ENCODE measurements at regions not wholly inside any gene's neighbourhood (a gene's known extent, or its start where the extent isn't known, plus 50 kb on each side); places are given as distances from the start of the nearest gene placed in this dataset.
"Not testable (repeated sequence)": the region's sequence is repeated elsewhere in the genome, so short reads cannot be mapped to it uniquely, and the experiment has no call there.

DNA sequence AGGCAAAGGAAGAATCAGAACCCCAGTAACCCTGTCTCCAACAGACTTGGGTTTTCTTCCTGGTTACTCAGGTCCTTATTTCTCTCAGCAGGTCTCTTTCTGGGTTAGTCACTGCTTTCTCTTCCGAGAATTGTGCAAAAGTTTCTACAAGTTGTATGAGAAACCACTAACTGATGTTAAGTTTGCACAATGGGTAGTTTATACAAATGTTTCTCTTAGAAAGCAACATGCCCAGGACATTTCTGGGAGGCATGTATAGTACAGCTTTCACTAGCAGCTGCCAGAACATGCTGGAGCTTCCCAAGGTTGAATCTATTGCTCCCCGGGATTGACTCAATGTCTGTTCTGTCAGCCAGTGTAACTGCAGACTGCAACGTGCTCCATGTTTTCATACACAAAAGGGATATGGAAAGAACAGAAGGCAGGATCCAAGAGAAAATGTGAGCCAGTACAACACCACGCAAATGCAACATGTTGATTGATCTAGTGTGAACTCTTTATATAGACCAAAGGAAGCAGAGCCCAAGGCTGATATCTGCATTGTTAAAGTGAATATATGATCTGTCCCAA is 887.8 kb downstream of the MCTP2 start:
- no peak for DNase-seq (ENCODE audit: insufficient read length, low spot score)
- no peak for FAIRE-seq

DNA sequence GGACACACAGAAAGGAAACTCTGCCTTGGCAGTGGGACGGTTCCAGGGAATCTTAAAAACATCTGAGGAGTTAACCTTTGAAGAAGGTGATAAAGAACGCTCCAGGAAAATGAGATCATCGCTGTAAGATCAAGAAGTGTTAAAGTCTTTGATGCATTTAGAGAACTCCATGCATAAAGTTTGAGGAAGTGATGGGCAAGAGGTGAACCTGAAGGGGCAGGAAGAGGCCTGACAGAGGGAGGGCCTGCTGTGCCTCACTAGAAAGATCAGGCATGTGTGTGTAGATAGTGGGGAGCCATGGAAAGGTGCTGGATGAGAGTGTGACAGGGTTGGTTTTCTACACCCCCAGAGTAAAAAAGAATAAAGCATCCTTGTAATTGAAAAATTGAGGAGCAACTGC is 889.2 kb downstream of the MCTP2 start:
- FAIRE-seq (no peak), DNase-seq (ENCODE audit: insufficient read length, low spot score) (no peak)

DNA sequence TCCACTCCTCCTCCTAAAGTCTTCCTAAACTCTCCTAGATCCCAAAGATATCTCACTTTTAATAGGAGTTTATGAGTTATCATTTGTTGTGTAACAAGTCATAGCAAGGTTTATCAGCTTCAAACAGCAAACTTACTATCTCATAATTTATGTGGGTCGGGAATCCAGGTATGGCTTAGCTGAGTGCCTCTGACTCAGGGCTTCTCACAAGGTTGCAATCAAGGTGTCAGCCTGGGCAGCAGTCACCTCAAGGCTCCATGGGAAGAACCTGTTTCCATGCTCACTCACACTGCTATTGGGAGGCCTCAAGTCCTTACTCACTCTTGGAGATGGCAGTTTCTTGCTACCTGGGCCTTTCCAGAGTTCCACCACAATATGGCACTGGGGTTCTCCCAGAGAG is 889.8 kb downstream of the MCTP2 start:
- DNase-seq (ENCODE audit: insufficient read length, low spot score) (no peak), FAIRE-seq (no peak)

DNA sequence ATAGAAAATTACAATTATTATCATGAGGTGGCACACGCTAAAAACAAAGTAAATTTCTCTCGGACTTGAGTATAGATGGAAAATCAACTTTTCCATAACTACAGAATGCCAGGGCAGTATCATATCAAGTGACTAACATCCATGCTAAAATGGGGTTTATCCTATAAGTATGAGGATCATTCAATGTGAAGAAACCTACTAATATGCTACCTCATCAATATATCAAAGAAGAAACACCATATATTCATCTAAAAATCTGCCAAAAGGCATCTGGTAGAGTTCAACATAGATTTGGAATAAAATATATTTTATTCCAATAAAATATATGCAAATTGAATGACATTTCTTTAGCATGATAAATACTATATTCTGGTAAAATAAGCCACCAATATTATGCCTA is 894.4 kb downstream of the MCTP2 start:
- FAIRE-seq (no peak), DNase-seq (ENCODE audit: insufficient read length, low spot score) (no peak)

DNA sequence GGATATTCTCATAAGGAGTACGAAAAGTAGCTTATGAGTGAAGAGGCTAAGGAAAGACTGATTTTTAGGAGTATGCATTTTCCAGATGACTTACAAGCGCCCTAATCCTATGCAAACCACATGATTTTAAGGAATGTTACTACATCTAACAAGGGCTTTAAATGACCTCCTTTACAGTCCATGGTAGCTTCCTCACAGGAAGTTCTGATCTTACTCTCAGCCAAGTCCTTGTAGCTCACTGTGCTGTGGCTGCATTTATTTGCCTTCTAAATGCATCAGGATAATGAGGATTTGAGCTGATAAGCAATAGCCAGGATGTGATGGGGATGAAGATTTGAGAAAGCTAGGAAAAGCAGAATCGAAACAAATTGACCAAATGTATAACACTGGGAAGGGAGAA is 896.0 kb downstream of the MCTP2 start:
- FAIRE-seq (no peak), DNase-seq (ENCODE audit: insufficient read length, low spot score) (no peak)

DNA sequence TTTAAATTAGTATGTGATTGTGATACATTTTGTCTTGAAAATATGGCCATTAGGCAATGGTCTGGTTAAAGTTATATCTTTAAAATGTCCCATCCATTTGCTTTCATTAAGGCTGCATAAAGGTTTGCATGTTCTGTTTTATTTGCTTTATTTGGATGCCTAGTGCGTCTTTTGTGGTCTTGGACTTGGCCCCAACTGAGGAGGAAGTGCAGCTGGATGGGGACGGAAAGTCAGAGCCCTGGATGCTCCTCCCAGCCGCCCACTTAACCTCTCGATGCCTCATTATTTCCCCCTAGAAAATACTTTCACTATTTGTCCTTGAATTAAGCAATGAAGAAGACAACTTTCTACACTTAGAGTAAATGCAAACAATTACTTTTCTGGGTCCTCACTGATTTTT is 898.2 kb downstream of the MCTP2 start:
- FAIRE-seq (no peak), DNase-seq (ENCODE audit: insufficient read length, low spot score) (no peak)

DNA sequence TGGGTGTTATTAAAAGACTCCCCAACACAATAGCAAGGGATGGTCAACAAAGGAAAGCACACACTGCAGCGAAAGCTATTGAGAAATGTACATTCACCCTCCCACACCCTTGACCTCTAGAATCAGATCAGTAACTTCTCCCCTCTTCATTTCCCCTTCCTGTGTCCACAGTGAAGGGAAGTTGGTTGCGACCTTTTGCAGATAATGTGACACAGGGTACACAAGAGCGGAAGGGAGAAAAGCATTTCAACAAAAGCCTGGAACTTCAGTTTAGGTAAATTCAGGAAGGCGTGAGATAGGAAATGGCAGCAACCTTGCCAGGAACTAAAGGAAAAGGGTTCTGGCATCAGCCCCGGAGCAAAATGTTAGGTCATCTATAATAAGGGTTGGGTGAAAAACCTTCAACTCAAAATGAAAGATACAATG is 899.8 kb downstream of the MCTP2 start:
- FAIRE-seq: no peak
- no peak for DNase-seq (ENCODE audit: insufficient read length, low spot score)

DNA sequence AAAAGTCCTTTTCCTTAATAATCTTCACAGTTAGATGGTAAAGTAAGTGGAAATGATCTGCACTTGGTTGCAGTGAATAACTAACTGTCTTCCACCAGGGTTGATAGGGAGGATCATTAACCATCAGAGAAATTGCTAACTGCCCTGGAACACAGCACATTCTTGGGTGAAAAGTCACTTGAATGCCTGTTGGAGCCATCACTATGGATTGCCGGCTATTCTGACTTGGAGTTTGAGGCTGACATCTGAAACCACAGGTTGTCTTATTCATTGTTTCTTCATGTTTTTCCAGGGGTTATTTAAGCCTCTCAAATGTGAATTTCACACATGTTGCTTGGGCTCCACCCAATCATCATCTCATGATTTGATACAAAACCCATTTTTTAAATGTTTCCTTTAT is 901.4 kb downstream of the MCTP2 start:
- DNase-seq (ENCODE audit: insufficient read length, low spot score): no peak
- FAIRE-seq: no peak

DNA sequence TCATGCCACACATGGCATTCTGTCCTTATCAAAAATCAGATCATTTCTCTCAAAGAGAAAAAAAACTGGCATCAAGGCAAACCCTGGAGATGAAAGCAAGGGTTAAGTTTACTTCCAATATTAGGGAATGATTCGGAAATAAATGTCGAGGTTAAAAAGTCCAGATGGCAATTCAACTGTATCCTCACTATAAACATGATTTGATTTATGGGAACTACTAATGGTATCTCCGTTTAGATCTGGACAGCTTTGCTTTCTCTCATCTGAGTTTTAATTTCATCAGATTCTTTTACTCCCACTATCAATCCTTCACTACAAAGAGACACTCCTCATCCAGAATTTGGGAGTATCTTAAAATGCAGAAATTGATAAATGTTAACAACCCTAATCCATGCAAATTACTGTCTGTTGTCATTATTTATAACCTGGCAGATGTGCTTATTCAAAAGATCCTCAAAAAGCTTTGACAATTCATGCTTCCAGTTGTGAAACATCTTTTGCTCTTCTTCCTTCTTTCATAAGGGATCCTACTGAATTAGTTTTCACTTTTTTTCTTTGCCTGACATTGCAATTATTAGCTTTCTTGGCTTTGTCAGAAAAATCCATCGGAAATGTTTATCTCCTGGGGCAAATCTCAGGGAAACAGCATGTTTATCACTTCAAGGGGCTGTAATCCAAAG is 903.2 kb downstream of the MCTP2 start:
- FAIRE-seq (no peak), DNase-seq (ENCODE audit: insufficient read length, low spot score) (no peak)

DNA sequence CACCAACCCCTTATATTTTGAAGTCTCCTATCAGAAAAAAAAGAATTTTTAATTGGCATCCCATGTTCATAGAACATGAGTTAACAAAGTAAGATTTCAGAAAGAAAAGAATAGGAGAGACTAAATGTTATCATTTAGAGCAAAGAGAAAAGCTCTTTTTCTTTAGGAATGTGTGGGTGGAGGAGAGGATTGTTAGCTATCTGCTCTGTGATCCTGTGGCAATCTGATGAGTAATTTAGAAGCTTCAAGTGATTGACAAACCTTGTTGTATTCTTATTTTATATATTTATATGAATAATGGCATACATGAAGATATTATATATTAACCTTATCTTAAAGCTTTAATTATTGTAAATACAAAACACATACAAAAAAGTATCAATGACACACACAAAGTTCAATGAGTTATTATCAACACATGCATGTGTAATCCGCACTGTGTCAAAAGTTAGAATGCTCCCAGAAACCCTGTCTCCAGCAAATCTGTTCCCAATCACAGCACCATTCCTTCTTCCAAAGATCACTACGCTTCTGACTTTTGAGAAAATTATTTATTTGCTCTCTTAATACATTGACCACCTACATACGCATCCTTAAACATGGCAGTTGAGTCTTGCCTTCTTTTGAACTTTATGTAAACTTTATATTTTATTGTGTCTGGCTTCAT is 907.4 kb downstream of the MCTP2 start:
- no peak for FAIRE-seq
- no peak for DNase-seq (ENCODE audit: insufficient read length, low spot score)

DNA sequence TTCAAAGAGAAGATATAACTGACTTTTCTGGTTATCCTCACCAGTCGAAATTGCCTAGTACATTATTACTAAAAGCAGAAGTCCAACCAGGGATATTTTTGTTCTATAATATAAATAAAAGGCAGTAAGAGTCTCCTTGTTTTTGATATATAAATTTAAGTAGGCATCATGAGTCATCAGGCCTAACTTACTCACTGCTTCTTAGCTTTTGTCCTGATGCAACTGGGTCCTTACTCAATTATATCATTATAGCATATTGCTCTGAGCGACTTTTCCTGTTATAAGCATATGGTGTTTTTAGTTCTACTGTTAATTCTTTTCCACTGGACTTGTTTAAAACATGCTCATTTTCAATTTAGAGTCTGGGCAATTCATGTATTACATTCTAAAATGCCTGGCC is 910.1 kb downstream of the MCTP2 start:
- DNase-seq (ENCODE audit: insufficient read length, low spot score): no peak
- FAIRE-seq: no peak

DNA sequence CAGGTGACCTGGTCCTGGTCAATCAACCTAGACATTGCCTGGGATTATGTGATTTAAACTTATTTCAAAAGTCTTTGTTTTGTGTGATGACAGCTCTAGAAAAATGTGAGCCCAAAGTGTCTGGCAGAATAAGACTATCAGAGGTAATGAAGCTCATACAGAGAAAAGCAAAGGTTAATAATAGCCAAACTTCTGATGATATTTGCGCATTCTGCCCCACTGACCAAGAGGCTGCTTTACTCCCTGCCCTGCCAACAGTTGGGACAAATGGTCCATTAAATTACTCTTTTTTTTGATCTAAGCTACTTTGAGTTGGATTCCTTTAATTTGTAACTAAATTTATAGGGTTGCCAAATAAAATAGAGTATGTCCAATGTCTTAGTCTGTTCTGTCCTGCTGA is 911.2 kb downstream of the MCTP2 start:
- DNase-seq (ENCODE audit: insufficient read length, low spot score) (no peak), FAIRE-seq (no peak)

DNA sequence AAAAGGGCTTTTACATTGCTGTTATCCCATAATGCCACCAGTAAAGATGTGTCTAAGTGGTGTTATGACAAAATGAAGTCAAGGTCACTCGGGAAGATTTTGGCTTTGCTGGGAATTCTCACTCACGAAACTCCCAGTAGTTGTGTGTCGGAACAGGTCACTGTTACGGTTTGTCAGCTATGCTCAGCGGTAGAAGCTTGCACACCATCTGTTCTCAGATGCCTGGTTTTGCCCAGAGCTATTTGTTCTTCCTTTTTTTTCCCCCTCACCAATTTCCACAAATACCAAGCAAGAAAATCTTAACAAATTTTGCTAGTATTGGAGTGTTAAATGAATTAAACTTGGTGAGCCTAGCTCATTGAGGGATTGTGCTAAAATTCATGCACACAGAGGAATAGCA is 915.1 kb downstream of the MCTP2 start:
- FAIRE-seq (no peak), DNase-seq (ENCODE audit: insufficient read length, low spot score) (no peak)

DNA sequence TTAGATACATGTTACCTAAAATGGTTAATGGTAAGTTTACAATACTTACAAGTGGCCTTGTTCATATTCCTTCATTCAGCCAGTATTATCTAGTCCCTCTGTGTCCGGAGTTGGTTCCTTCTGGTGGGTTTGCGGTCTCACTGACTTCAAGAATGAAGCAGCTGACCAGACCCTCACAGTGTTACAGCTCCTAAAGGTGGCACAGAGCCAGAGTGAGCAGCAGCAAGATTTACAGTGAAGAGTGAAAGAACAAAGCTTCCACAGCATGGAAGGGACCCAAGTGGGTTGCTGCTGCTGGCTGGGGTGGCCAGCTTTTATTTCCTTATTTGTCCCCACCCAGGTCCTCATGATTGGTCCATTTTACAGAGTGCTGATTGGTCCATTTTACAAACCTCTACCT is 916.8 kb downstream of the MCTP2 start:
- DNase-seq (ENCODE audit: insufficient read length, low spot score): no peak
- no peak for FAIRE-seq

DNA sequence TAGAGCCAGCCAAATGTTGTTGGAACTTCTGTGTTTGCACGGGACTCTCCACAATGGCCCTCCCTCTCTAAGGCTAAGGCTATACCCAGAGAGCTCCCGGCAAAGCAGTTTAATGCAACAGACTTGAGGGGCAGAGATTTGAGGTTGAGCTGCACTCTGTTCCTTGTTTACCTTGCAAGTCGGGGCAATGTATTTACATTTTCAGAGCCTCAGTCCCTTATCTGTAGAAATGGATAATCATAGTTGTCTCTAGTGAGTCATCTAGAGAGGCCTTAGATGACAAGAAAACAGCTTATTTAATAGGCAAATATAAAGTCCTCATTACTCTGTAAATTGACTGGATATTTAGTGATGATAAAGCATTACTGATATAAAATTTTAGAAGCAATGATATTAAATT is 917.7 kb downstream of the MCTP2 start:
- DNase-seq (ENCODE audit: insufficient read length, low spot score): no peak
- no peak for FAIRE-seq

DNA sequence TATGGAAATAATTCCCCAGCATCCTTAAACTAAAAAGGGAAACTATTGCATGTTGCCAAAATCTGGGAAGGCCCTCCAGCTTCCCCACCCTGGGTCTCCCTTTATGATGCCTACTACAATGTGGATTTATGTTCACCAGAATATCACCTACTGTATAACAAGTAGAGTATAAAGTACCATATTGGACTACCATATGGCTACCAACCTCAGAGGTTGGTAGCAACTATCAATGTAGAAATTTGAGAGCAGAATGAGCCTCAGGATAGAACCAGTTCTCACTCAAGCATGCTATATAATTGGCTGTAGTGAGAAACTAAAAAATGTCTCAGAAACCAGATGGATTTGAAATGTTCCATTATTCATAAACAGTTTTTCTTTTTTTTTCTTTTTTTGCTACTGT is 918.4 kb downstream of the MCTP2 start:
- DNase-seq (ENCODE audit: insufficient read length, low spot score) (no peak), FAIRE-seq (no peak)

DNA sequence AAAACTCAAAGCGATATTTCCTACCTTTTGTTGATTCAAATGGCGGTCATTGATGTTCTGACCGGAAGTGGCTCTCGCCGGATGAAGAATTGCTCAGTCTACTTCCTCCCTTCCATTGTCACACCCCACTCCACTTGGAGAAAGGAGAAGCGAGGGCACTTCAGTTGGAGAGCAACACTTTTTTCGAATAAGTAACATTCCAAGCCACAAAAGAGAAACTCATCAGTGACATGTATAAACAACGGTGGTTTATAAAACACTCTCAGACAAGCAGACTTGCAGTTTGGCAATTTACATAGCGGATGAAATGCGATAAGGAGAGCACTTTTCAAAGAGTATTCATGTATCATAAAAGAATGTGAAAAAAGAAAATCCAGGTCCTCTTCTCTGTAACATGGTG is 919.1 kb downstream of the MCTP2 start:
- no peak for DNase-seq (ENCODE audit: insufficient read length, low spot score)
- no peak for FAIRE-seq

DNA sequence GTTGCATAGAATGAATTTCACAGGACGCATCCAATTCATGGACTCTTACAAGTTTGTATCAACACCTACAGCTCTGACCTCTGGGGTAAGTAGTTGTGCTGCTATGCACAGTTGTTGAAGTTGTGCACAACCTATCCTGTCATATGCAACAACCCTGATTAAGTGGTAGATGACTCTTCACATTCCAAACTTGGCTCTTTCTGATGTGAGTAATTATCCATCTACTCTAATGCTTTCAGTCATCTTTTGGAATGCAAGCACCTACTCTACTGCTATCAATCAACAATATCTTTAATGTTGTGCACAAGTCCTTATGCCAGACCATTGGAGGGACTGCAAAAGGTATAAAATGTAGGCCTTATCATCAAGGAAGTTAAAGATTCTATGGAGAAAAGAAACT is 921.4 kb downstream of the MCTP2 start:
- FAIRE-seq (no peak), DNase-seq (ENCODE audit: insufficient read length, low spot score) (no peak)

DNA sequence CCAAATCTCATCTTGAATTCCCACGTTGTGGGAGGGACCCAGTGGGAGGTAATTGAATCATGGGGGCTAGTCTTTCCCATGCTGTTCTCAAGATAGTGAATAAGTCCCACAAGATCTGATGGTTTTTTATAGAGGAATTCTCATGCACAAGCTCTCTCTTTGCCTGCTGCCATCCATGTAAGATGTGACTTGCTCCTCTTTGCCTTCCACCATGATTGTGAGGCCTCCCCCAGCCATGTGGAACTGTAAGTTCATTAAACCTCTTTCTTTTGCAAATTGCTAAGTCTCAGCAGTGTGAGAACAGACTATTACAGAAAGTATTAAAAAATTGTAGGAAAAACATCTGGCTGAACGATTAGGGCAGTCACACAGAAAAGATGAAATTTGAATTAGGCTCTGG is 921.8 kb downstream of the MCTP2 start:
- not testable (repeated sequence) for DNase-seq (ENCODE audit: insufficient read length, low spot score); FAIRE-seq

DNA sequence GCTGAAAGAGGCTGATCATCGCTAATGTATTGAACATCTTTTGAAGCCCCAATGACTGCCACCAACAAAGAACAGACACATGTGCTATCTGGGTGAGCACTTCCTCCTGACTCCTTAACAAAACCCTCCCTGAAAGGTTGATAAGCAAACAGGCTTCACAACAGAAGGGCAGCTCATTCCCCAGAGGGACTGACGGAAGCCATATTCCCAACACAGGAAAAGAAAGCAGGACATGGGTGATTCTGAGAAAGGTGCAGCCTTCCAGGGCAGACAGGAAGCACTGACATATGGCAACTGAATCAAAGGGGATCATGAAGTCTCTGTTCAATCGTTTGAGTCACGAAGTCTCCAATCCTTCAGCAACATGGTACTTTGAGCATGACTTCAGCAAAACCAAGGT is 929.0 kb downstream of the MCTP2 start:
- DNase-seq (ENCODE audit: insufficient read length, low spot score) (no peak), FAIRE-seq (no peak)

DNA sequence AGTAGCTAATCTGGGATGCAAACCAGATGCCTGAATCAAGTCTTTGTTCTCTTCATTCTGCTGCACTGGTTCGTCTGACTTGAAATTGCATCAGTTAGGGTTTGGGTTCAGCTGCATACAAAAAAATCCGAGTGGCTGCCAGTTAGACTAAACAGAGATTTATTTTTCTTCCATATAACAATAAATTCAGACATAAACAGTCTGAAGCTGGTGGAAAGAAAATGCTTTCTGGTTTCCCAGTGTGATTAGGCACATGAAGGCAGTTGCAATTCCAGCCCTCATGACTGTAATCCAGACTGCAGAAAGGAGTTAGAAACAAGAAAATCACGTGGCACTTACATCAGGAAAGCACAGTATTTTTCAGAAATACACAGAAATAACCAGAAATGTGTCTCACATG is 930.7 kb downstream of the MCTP2 start:
- DNase-seq (ENCODE audit: insufficient read length, low spot score) (no peak), FAIRE-seq (no peak)

DNA sequence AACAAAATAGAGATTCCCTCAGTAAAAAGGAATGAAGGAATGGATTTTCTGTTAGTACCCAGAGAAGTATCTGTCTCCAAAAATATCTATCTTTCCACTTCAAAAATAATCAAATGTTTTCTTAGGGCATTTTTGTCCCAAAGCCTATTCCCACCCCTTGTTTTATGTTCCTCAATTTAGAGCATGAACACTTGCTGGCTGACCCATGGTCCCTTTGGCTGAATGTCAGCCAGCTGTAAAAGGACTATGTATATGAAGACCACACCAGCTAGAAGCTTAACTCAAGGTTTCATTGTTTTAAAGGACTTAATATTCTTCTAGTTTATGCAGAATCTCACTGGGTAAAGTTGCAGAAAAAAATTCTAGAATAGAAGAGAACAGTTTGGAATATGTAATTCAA is 931.2 kb downstream of the MCTP2 start:
- DNase-seq (ENCODE audit: insufficient read length, low spot score): no peak
- no peak for FAIRE-seq
